Loucy (cell line): ENCODE measurements at regions not wholly inside any gene's neighbourhood (a gene's known extent, or its start where the extent isn't known, plus 50 kb on each side); places are given as distances from the start of the nearest gene placed in this dataset.
"Not testable (repeated sequence)": the region's sequence is repeated elsewhere in the genome, so short reads cannot be mapped to it uniquely, and the experiment has no call there.

Experiments used
- CTCF ChIP-seq: fragments of 200-600 bp; sonication (generic); conservative IDR thresholded peaks from 2 replicates; pipeline ENCODE4 v1.5.1; 2014; ENCODE audit warnings: mild to moderate bottlenecking, antibody characterized with exemption, low read length
- EZH2phosphoT487 ChIP-seq: fragments of 200-600 bp; IDR thresholded peaks from 2 replicates; pipeline ENCODE4 v1.6.1; 2018; ENCODE audit warnings: antibody characterized with exemption, mild to moderate bottlenecking, moderate library complexity, borderline replicate concordance

GRCh38 chrX:63217549-63217948 lies 133.6 kb downstream of the SPIN4 start:
- TF ChIP-seq CTCF, EZH2phosphoT487: not testable (repeated sequence)
